ENCODE measurements at regions not wholly inside any gene's neighbourhood (a gene's known extent, or its start where the extent isn't known, plus 50 kb on each side); places are given as distances from the start of the nearest gene placed in this dataset.

DNA sequence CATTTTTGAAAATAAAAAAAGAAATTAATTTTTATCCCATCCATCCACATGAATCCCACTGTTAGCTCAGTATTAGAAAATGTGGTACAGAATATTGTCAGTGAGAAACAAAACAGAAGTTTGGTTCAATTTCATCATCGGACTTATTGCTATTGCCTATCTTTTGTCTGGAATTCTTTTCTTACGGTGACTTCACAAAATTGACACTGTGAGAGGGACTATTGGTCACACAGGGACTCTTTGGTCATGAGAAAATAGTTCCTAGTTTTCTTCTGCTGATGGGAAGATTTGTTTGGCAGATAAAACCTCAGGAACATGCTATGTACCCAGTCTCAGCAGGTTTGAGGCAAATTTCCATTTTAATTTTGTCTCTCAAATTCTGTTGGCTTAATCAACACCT, 186.2 kb upstream of the ELL2 start:
- POLR2A ChIA-PET, result no interaction called here
- H4K20me1 ChIP-seq (ENCODE audit: control insufficient read depth, insufficient read depth), result no peaks in the 10 kb centered on the region
- no peak overlapping the region for H3K9ac ChIP-seq (ENCODE audit: control insufficient read depth, insufficient read depth, low read length)
- H3K36me3 ChIP-seq (ENCODE audit: control insufficient read depth in 2 of 2, insufficient read depth in 2 of 2, low read length in 1 of 2), result no peaks in the 10 kb centered on the region
- TF ChIP-seq SMAD1 (IDR thresholded peaks at IDR 0.05; ENCODE audit: low read depth, partially characterized antibody), result no peak
- TF ChIP-seq, protein P1, sequence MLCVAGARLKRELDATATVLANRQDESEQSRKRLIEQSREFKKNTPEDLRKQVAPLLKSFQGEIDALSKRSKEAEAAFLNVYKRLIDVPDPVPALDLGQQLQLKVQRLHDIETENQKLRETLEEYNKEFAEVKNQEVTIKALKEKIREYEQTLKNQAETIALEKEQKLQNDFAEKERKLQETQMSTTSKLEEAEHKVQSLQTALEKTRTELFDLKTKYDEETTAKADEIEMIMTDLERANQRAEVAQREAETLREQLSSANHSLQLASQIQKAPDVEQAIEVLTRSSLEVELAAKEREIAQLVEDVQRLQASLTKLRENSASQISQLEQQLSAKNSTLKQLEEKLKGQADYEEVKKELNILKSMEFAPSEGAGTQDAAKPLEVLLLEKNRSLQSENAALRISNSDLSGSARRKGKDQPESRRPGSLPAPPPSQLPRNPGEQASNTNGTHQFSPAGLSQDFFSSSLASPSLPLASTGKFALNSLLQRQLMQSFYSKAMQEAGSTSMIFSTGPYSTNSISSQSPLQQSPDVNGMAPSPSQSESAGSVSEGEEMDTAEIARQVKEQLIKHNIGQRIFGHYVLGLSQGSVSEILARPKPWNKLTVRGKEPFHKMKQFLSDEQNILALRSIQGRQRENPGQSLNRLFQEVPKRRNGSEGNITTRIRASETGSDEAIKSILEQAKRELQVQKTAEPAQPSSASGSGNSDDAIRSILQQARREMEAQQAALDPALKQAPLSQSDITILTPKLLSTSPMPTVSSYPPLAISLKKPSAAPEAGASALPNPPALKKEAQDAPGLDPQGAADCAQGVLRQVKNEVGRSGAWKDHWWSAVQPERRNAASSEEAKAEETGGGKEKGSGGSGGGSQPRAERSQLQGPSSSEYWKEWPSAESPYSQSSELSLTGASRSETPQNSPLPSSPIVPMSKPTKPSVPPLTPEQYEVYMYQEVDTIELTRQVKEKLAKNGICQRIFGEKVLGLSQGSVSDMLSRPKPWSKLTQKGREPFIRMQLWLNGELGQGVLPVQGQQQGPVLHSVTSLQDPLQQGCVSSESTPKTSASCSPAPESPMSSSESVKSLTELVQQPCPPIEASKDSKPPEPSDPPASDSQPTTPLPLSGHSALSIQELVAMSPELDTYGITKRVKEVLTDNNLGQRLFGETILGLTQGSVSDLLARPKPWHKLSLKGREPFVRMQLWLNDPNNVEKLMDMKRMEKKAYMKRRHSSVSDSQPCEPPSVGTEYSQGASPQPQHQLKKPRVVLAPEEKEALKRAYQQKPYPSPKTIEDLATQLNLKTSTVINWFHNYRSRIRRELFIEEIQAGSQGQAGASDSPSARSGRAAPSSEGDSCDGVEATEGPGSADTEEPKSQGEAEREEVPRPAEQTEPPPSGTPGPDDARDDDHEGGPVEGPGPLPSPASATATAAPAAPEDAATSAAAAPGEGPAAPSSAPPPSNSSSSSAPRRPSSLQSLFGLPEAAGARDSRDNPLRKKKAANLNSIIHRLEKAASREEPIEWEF (IDR thresholded peaks at IDR 0.05; ENCODE audit: insufficient replicate concordance, low read depth, low read length), result no peak
- TF ChIP-seq TCF7 (IDR thresholded peaks at IDR 0.05; ENCODE audit: borderline replicate concordance), result no peak
- no peak for TF ChIP-seq CHD4 (IDR thresholded peaks at IDR 0.05)
- no peak for TF ChIP-seq ZZZ3 (IDR thresholded peaks at IDR 0.05; ENCODE audit: control insufficient read depth, insufficient read length, low read depth)
- TF ChIP-seq NRF1 (conservative IDR thresholded peaks at IDR 0.05; ENCODE audit: low read depth, low read length), result no peak
- no peak for TF ChIP-seq MYB (IDR thresholded peaks at IDR 0.05; ENCODE audit: borderline replicate concordance, low read depth, low read length)
- no peak for TF ChIP-seq SMC3 (IDR thresholded peaks at IDR 0.05; ENCODE audit: borderline replicate concordance, low read length)
- no peak for TF ChIP-seq TAF1 (IDR thresholded peaks at IDR 0.05; ENCODE audit: borderline replicate concordance, low read depth, low read length)
- H3K4me1 ChIP-seq (ENCODE audit: control insufficient read depth, insufficient read depth, low read length), result no peaks in the 10 kb centered on the region
- RAD21 ChIA-PET (ENCODE audit: unreplicated experiment), result interaction anchor here (2.2 kb wide), 1 partner anchor 189 kb away, joined by 6 read pairs; no protein-coding TSS in a partner anchor
- H3K9me3 ChIP-seq (replicated peaks; ENCODE audit: control insufficient read depth, insufficient read depth, low read length), result no peaks in the 10 kb centered on the region
- no peak overlapping the region for H3K27ac ChIP-seq (ENCODE audit: control insufficient read depth, insufficient read depth)
- FAIRE-seq (no peak), ATAC-seq (no peak), DNase-seq (ENCODE audit: low read depth, low spot score) (no peak)
- no peaks in the 10 kb centered on the region for H3K79me2 ChIP-seq (ENCODE audit: control insufficient read depth, insufficient read depth, low read length)
- no peaks in the 10 kb centered on the region for H3K27me3 ChIP-seq (replicated peaks in 1 of 2; ENCODE audit: control insufficient read depth in 2 of 2, insufficient read depth in 2 of 2, low read length in 1 of 2)
- H3K4me3 ChIP-seq, result no peak overlapping the region
- CTCF ChIA-PET, result no interaction called here
- no peak overlapping the region for H3K4me2 ChIP-seq (ENCODE audit: control insufficient read depth, insufficient read depth)
- BruUV-seq (replicated peaks), result no TSS peak
- intact Hi-C loops (cut with micrococcal nuclease; ENCODE audit: unreplicated experiment), result no loop called here
- in situ Hi-C loops (cut with MboI), result no loop called here
- no peak overlapping the region for H2AFZ ChIP-seq (ENCODE audit: control insufficient read depth, low read depth, low read length)
- SMC1A ChIA-PET (ENCODE audit: uncharacterized antibody, unreplicated experiment), result interaction anchor here (0.6 to 1.1 kb wide), 2 partner anchors 20 to 79 kb away, joined by 3 to 4 read pairs; no protein-coding TSS in a partner anchor
- WGBS (ENCODE audit: insufficient coverage, insufficient replicate concordance, low lambda C conversion rate, missing lambda C conversion rate), result 97% methylated on average over 2 of the region's 2 CpGs
